ENCODE measurements at regions not wholly inside any gene's neighbourhood (a gene's known extent, or its start where the extent isn't known, plus 50 kb on each side); places are given as distances from the start of the nearest gene placed in this dataset.

DNA sequence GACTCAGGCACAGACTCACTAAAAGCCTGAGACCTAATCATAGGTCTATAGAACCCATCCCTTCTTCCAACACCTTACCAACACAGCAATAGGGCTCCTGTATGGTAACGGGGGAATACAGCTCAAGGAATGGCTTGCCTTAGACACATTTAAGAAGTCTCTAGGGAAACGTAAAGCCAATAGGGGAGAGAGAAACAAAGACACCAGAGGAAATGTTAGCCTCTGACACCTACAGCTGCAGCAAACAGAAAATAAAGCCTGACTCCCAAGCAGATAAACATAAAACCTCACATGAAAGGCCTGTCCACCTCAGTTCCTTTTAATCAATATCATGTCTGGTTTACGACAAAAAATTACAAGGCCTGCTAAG is 51.1 kb upstream of the NCOA1 start:
- Histone ChIP-seq H3K4me3 (ENCODE audit: low read depth, low read length) (no peak overlapping the region), H3K9me3 (no peaks in the 10 kb centered on the region), H3K27me3 (no peaks in the 10 kb centered on the region), H3K4me1 (peaks cover 9% of the 10 kb centered on the region), H3K36me3 (no peaks in the 10 kb centered on the region)
- no peak for DNase-seq
- no peak for TF ChIP-seq CTCF (IDR thresholded peaks at IDR 0.05; ENCODE audit: low read depth, low read length)

DNA sequence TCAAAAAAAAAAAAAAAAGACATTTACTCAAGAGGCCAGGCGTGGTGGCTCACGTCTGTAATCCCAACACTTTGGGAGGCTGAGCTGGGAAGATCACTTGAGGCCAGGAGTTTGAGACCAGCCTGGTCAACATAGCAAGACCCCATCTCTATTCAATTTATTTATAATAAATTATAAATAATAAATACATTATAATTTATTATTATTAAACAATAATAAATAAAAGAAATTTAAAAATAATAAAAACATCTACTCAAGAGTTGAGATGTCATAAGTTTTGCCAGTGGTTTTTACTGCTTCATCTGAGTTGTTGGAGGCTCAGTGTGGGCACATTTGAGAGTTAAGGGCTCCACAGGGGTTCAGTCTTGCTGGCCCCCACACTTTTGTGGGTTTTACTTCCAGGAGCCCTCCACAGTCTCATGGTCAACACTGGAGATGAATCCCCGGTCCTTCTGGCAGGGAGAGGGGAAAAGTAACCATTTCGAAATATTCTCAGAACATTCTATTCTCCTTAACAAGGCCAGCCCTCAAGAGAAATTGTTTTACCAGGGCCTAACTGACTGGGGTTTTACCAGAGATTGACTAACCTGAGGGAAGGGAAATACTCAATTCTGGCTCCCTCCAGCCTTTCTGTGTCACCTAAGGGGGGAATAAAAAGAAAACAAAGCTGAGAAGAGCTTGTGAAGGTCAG is 51.6 kb upstream of the NCOA1 start:
- Histone ChIP-seq H3K36me3 (no peaks in the 10 kb centered on the region), H3K9me3 (no peaks in the 10 kb centered on the region), H3K4me3 (ENCODE audit: low read depth, low read length) (no peak overlapping the region), H3K4me1 (peaks cover 9% of the 10 kb centered on the region), H3K27me3 (no peaks in the 10 kb centered on the region)
- DNase-seq, result no peak
- no peak for TF ChIP-seq CTCF (IDR thresholded peaks at IDR 0.05; ENCODE audit: low read depth, low read length)

GRCh38 chr2:24438106-24438505 is 52.9 kb upstream of the NCOA1 start:
- no peaks in the 10 kb centered on the region for H3K27me3 ChIP-seq
- H3K4me3 ChIP-seq (ENCODE audit: low read depth, low read length), result no peak overlapping the region
- H3K36me3 ChIP-seq, result no peaks in the 10 kb centered on the region
- no peaks in the 10 kb centered on the region for H3K9me3 ChIP-seq
- DNase-seq, result no peak
- H3K4me1 ChIP-seq, result peaks cover 9% of the 10 kb centered on the region
- TF ChIP-seq CTCF (IDR thresholded peaks at IDR 0.05; ENCODE audit: low read depth, low read length), result no peak

DNA sequence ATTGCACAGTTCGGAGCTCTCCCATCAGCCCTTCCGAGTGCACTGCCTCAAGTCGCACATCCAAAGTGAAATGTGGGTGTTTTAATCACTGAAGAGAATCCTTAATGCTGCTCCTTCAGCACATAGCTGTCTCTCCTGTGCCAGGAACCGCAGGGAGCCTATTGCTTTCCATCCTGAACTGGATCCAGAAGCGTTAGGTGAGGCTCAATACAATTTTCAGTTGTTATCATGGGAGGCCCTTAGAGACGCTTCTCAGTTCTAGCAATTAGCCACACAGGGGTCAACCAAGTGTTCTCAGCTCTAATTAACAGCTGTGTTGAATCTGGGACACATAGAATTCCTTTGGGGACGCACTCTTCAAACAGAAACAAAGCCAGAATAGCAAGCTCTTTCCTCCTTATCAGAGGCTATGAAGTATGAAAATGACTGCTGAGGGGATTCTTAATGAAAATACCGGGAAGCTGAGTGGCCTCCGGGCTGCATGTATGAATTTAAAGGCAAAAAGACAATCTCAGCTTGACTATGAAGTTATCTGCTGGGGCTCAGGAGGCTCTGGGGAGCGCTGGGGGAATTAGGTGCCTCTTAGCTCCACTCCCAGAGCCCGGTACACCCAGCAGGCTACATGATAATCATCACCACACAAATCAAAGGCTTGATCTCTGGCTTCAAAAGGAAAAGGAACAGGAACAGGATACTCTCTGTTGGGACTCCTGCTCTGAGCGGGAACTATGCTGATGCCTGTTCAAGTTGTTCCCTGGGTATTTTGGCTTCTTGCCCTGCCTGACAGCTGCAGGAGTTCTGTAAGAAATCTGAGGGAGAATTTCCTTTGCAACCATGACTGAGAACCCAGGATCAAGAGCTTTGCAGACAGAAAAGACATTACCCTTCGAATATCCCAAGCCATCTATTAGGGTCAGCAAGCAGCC is 55.4 kb upstream of the NCOA1 start:
- DNase-seq, result peak; percentile 71
- H3K36me3 ChIP-seq, result no peaks in the 10 kb centered on the region

GRCh38 chr2:24434541-24434940 is 56.5 kb upstream of the NCOA1 start:
- Histone ChIP-seq H3K4me1 (peaks cover 9% of the 10 kb centered on the region), H3K4me3 (ENCODE audit: low read depth, low read length) (no peak overlapping the region), H3K36me3 (no peaks in the 10 kb centered on the region), H3K27me3 (no peaks in the 10 kb centered on the region), H3K9me3 (no peaks in the 10 kb centered on the region)
- TF ChIP-seq CTCF (IDR thresholded peaks at IDR 0.05; ENCODE audit: low read depth, low read length), result no peak
- no peak for DNase-seq

More for the DNA sequence above, 55.4 kb upstream of the NCOA1 start:
- H3K4me1 ChIP-seq, result peaks cover 9% of the 10 kb centered on the region
- H3K9me3 ChIP-seq, result no peaks in the 10 kb centered on the region
- no peaks in the 10 kb centered on the region for H3K27me3 ChIP-seq
- H3K4me3 ChIP-seq (ENCODE audit: low read depth, low read length), result 0 out of 2 replicates have a peak overlapping the region, but pooled peaks have one; percentile 1
- no peak for TF ChIP-seq CTCF (IDR thresholded peaks at IDR 0.05; ENCODE audit: low read depth, low read length)

DNA sequence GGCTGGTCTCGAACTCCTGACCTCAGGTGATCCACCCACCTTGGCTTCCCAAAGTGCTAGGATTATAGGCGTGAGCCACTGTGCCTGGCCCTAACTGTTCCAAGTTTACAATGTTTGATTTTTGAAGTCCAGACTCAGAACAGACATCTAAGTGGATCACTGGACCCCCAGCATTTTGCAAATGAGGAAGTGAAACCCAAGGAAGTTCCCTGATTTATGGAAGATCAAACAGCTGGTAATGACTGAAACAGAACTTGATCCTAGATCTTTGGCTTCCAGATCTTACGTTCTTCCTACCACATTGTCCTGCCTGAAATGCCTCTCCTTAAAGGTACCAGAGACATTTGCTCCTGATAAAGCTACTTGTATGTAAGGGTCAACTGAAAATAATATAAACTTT is 58.3 kb upstream of the NCOA1 start:
- Histone ChIP-seq H3K4me1 (peaks cover 9% of the 10 kb centered on the region), H3K36me3 (no peaks in the 10 kb centered on the region)
- no peak for DNase-seq

More for the DNA sequence above, 58.3 kb upstream of the NCOA1 start:
- TF ChIP-seq CTCF (IDR thresholded peaks at IDR 0.05; ENCODE audit: low read depth, low read length), result no peak
- Histone ChIP-seq H3K4me3 (ENCODE audit: low read depth, low read length) (no peak overlapping the region), H3K9me3 (no peaks in the 10 kb centered on the region), H3K27me3 (no peaks in the 10 kb centered on the region)
